ENCODE measurements at regions not wholly inside any gene's neighbourhood (a gene's known extent, or its start where the extent isn't known, plus 50 kb on each side); places are given as distances from the start of the nearest gene placed in this dataset.
"Not testable (repeated sequence)": the region's sequence is repeated elsewhere in the genome, so short reads cannot be mapped to it uniquely, and the experiment has no call there.

GRCh38 chr11:49893442-49893841 is 58.7 kb upstream of the OR4C13 start:
- not testable (repeated sequence) for TF ChIP-seq ARNTL (CRISPR knock-in tag; IDR thresholded peaks at IDR 0.05; ENCODE audit: borderline replicate concordance, low read depth); CSRNP3 (CRISPR knock-in tag; IDR thresholded peaks at IDR 0.05); ISL1 (CRISPR knock-in tag; IDR thresholded peaks at IDR 0.05); CREB5 (CRISPR knock-in tag; IDR thresholded peaks at IDR 0.05; ENCODE audit: low read depth); ZNF70 (CRISPR knock-in tag; IDR thresholded peaks at IDR 0.05); TSHZ2 (CRISPR knock-in tag; IDR thresholded peaks at IDR 0.05)
